ENCODE measurements at regions not wholly inside any gene's neighbourhood (a gene's known extent, or its start where the extent isn't known, plus 50 kb on each side); places are given as distances from the start of the nearest gene placed in this dataset.
"Not testable (repeated sequence)": the region's sequence is repeated elsewhere in the genome, so short reads cannot be mapped to it uniquely, and the experiment has no call there.

DNA sequence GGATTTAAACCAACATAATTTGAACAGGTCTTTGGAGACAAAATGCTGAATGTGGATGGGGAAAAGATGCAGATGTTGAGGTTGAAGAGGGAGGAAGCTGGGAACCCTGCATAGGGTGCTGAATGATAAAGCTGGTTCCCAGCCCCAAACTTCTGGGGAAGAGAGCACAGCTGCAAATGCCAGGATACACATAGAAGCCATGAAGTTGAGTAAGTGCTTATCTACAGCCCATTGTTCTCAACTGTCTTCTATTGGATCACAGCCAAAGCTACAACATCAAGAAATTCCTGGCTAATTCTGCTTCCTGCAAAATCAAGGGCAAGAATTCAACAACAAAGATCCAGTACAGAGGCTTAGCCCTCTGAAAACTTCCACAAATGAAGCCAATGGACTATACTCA, 779.8 kb downstream of the PRIM2 start:
- TF ChIP-seq, protein P1, sequence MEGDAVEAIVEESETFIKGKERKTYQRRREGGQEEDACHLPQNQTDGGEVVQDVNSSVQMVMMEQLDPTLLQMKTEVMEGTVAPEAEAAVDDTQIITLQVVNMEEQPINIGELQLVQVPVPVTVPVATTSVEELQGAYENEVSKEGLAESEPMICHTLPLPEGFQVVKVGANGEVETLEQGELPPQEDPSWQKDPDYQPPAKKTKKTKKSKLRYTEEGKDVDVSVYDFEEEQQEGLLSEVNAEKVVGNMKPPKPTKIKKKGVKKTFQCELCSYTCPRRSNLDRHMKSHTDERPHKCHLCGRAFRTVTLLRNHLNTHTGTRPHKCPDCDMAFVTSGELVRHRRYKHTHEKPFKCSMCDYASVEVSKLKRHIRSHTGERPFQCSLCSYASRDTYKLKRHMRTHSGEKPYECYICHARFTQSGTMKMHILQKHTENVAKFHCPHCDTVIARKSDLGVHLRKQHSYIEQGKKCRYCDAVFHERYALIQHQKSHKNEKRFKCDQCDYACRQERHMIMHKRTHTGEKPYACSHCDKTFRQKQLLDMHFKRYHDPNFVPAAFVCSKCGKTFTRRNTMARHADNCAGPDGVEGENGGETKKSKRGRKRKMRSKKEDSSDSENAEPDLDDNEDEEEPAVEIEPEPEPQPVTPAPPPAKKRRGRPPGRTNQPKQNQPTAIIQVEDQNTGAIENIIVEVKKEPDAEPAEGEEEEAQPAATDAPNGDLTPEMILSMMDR (conservative IDR thresholded peaks at IDR 0.05 in 1 of 2, IDR thresholded peaks at IDR 0.05 in 1 of 2; ENCODE audit: extremely low read depth in 1 of 2, insufficient read depth in 1 of 2, low read depth in 1 of 2, low read length in 2 of 2), result not testable (repeated sequence)
- not testable (repeated sequence) for TF ChIP-seq EZH2 (IDR thresholded peaks at IDR 0.05; ENCODE audit: borderline replicate concordance, low read length)
